GM12878 (cell line): ENCODE measurements at regions not wholly inside any gene's neighbourhood (a gene's known extent, or its start where the extent isn't known, plus 50 kb on each side); places are given as distances from the start of the nearest gene placed in this dataset.

ENCODE experiments used
- ATAC-seq: fragments of 200-7000 bp; cut with Tn5 transposase; 3 replicates; pipeline ENCODE4 v1.9.1; 2020; ENCODE audit warnings: mild to moderate bottlenecking, moderate library complexity
- BruUV-seq: library from RNA; stranded (reverse); fragments of 400-500 nt; replicated peaks from 2 replicates; lab custom pipeline; 2021; lab: Mats Ljungman, UMichigan
- CTCF ChIA-PET: fragments of 300-600 bp; sonication (Branson Sonifier 250); formaldehyde crosslinking; extraction: SDS; loops from one replicate; lab custom pipeline; 2021; ENCODE audit warnings: inconsistent platforms; lab: Yijun Ruan, JAX
- POLR2A ChIA-PET: fragments of 350-600 bp; formaldehyde crosslinking; extraction: SDS; loops from one replicate; lab custom pipeline; 2021; ENCODE audit warnings: inconsistent platforms; lab: Charles Lee
- RAD21 ChIA-PET: fragments of 300-600 bp; sonication (Branson Sonifier 250); formaldehyde crosslinking; loops from one replicate; lab custom pipeline; 2023; ENCODE audit warnings: antibody characterized with exemption; ENCODE audit not compliant: unreplicated experiment; lab: Charles Lee
- SMC1A ChIA-PET: fragments of 300-600 bp; sonication (Branson Sonifier 250); formaldehyde crosslinking; loops from one replicate; lab custom pipeline; 2023; ENCODE audit not compliant: unreplicated experiment, uncharacterized antibody; lab: Charles Lee
- DNase-seq: peaks from one replicate; pipeline ENCODE4 v3.0.0-alpha.2; 2011; ENCODE audit warnings: low read depth, low spot score
- FAIRE-seq: peaks from 3 replicates; lab custom pipeline; 2011; peaks lifted over from hg19 to GRCh38; lab: Jason Lieb, UNC
- H2AFZ ChIP-seq: 2 replicates; pipeline ENCODE4 v1.6.0; 2011; ENCODE audit warnings: low read depth, low read length, control low read depth; ENCODE audit not compliant: control insufficient read depth
- H3K27ac ChIP-seq: 2 replicates; pipeline ENCODE4 v1.5.1; 2011; ENCODE audit warnings: control low read depth; ENCODE audit not compliant: control insufficient read depth, insufficient read depth
- H3K27me3 ChIP-seq, 2 experiments: replicated peaks in 1 of 2; 2 replicates each; pipeline versions ENCODE4 v1.6.0 to v1.6.1; 2011; ENCODE audit warnings: low read length in 1 of 2; ENCODE audit not compliant: control insufficient read depth in 2 of 2, insufficient read depth in 2 of 2
- H3K36me3 ChIP-seq, 2 experiments: 2 replicates each; pipeline ENCODE4 v1.5.1; 2011; ENCODE audit warnings: low read length in 1 of 2; ENCODE audit not compliant: control insufficient read depth in 2 of 2, insufficient read depth in 2 of 2
- H3K4me1 ChIP-seq: 2 replicates; pipeline ENCODE4 v1.6.1; 2011; ENCODE audit warnings: mild to moderate bottlenecking, low read length, moderate library complexity, mixed read lengths; ENCODE audit not compliant: control insufficient read depth, insufficient read depth
- H3K4me2 ChIP-seq: 2 replicates; pipeline ENCODE4 v1.6.0; 2011; ENCODE audit warnings: control low read depth; ENCODE audit not compliant: control insufficient read depth, insufficient read depth
- H3K4me3 ChIP-seq: fragments of 200-600 bp; sonication (generic); 2 replicates; pipeline ENCODE4 v1.5.1; 2016
- H3K79me2 ChIP-seq: 2 replicates; pipeline ENCODE4 v1.6.0; 2011; ENCODE audit warnings: low read length; ENCODE audit not compliant: control insufficient read depth, insufficient read depth
- H3K9ac ChIP-seq: 2 replicates; pipeline ENCODE4 v1.8.0; 2011; ENCODE audit warnings: low read length, control low read depth, mixed read lengths; ENCODE audit not compliant: control insufficient read depth, insufficient read depth
- H3K9me3 ChIP-seq: replicated peaks from 3 replicates; pipeline ENCODE4 v1.5.1; 2011; ENCODE audit warnings: mild to moderate bottlenecking, low read length; ENCODE audit not compliant: control insufficient read depth, insufficient read depth
- H4K20me1 ChIP-seq: 2 replicates; pipeline ENCODE4 v1.6.0; 2011; ENCODE audit not compliant: control insufficient read depth, insufficient read depth
- BCL11A ChIP-seq: IDR thresholded peaks from 2 replicates; pipeline ENCODE4 v1.6.1; 2011; ENCODE audit warnings: low read depth, low read length
- CTCF ChIP-seq, 3 experiments: IDR thresholded peaks in 2 of 3; conservative IDR thresholded peaks in 1 of 3; 2 replicates each; pipeline ENCODE4 v1.5.1; 2011; ENCODE audit warnings: low read depth in 3 of 3, low read length in 3 of 3, mild to moderate bottlenecking in 3 of 3, control low read depth in 2 of 3, moderate library complexity in 2 of 3, inconsistent platforms in 1 of 3, mixed read lengths in 1 of 3; ENCODE audit not compliant: control insufficient read depth in 2 of 3, insufficient read depth in 1 of 3; ENCODE audit errors: extremely low read depth in 1 of 3
- GATAD2B ChIP-seq: fragments of 450-650 bp; conservative IDR thresholded peaks from 2 replicates; pipeline ENCODE4 v1.6.1; 2017; ENCODE audit warnings: low read depth, mild to moderate bottlenecking, moderate library complexity
- HDAC2 ChIP-seq: fragments of 200-600 bp; sonication (generic); IDR thresholded peaks from 2 replicates; pipeline ENCODE4 v1.6.1; 2017
- HDGF ChIP-seq: fragments of 450-650 bp; IDR thresholded peaks from 2 replicates; pipeline ENCODE4 v1.6.1; 2016; ENCODE audit warnings: antibody characterized with exemption
- IRF3 ChIP-seq: fragments of 450-650 bp; IDR thresholded peaks from 2 replicates; pipeline ENCODE4 v1.6.1; 2014; ENCODE audit warnings: mild to moderate bottlenecking
- NR2F1 ChIP-seq: fragments of 450-650 bp; conservative IDR thresholded peaks from 2 replicates; pipeline ENCODE4 v1.6.1; 2017; ENCODE audit warnings: mild to moderate bottlenecking
- PKNOX1 ChIP-seq: fragments of 450-650 bp; IDR thresholded peaks from 2 replicates; pipeline ENCODE4 v1.6.1; 2016; ENCODE audit warnings: mild to moderate bottlenecking
- POU2F2 ChIP-seq: IDR thresholded peaks from 3 replicates; pipeline ENCODE4 v1.6.1; 2011; ENCODE audit warnings: low read depth, mild to moderate bottlenecking, low read length, borderline replicate concordance
- PRDM15 ChIP-seq: fragments of 450-650 bp; formaldehyde crosslinking; IDR thresholded peaks from 2 replicates; pipeline ENCODE4 v1.4.0; 2020; ENCODE audit warnings: mild to moderate bottlenecking, moderate library complexity
- WGBS: methylation state at CpG from one replicate; pipeline ENCODE4 v1.1.6; 2016; ENCODE audit warnings: low lambda C conversion rate; ENCODE audit not compliant: insufficient replicate concordance, insufficient coverage; ENCODE audit errors: missing lambda C conversion rate; 5-methylcytosine and 5-hydroxymethylcytosine counted together
- in situ Hi-C: fragments of 300-500 bp; cut with MboI; formaldehyde crosslinking; loops from 9 replicates; pipeline ENCODE4 v1.14.3; 2018; ENCODE audit warnings: mixed read lengths
- intact Hi-C: fragments of 100-400 bp; cut with micrococcal nuclease; formaldehyde crosslinking; loops from one replicate; pipeline ENCODE4 v1.14.2; 2022; ENCODE audit not compliant: unreplicated experiment

GRCh38 chr5:90284375-90284774 is 125.2 kb downstream of the CETN3 start:
- RAD21 ChIA-PET: no interaction called here
- no peak overlapping the region for H3K9ac ChIP-seq
- no peaks in the 10 kb centered on the region for H4K20me1 ChIP-seq
- no peak overlapping the region for H3K4me2 ChIP-seq
- SMC1A ChIA-PET: no interaction called here
- no peaks in the 10 kb centered on the region for H3K36me3 ChIP-seq
- no peaks in the 10 kb centered on the region for H3K4me1 ChIP-seq
- 89% methylated on average over 1 of the region's 1 CpG for WGBS
- POLR2A ChIA-PET: no interaction called here
- TF ChIP-seq CTCF (IDR thresholded peaks at IDR 0.05 in 2 of 3, conservative IDR thresholded peaks at IDR 0.05 in 1 of 3; ENCODE audit: control insufficient read depth in 2 of 3, extremely low read depth in 1 of 3, insufficient read depth in 1 of 3, low read depth in 3 of 3, low read length in 3 of 3) (no peak), HDAC2 (no peak), PKNOX1 (no peak), PRDM15 (CRISPR knock-in tag) (no peak), IRF3 (no peak), NR2F1 (no peak), POU2F2 (no peak), GATAD2B (no peak), BCL11A (no peak), HDGF (no peak)
- ATAC-seq (no peak), FAIRE-seq (no peak), DNase-seq (no peak)
- intact Hi-C loops (no loop called here), in situ Hi-C loops (no loop called here)
- no peaks in the 10 kb centered on the region for H3K79me2 ChIP-seq
- no peaks in the 10 kb centered on the region for H3K9me3 ChIP-seq
- H3K27me3 ChIP-seq: no peaks in the 10 kb centered on the region
- H3K4me3 ChIP-seq: no peak overlapping the region
- no TSS peak for BruUV-seq
- H3K27ac ChIP-seq: no peak overlapping the region
- H2AFZ ChIP-seq: no peak overlapping the region
- CTCF ChIA-PET: no interaction called here
